ENCODE measurements at regions not wholly inside any gene's neighbourhood (a gene's known extent, or its start where the extent isn't known, plus 50 kb on each side); places are given as distances from the start of the nearest gene placed in this dataset.

DNA sequence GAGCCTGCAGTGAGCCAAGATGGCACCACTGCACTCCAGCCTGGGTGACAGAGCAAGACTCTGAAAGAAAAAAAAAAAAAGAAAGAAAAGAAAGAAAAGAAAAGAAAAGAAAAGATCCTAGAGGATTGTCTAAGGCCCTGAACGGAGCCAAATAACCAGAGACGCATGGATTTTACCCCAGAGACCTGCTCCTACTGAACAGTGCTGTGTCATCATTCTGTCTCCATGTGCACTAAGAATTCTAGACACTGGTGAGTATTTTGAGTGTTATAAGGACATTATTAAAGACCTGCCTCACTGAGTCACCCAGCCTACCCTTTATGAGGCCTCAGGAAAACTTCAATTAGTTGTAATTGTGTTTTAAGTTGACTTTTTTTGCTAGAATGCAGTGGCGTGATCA, 61.9 kb upstream of the RIOK3 start:
- no peak for DNase-seq

DNA sequence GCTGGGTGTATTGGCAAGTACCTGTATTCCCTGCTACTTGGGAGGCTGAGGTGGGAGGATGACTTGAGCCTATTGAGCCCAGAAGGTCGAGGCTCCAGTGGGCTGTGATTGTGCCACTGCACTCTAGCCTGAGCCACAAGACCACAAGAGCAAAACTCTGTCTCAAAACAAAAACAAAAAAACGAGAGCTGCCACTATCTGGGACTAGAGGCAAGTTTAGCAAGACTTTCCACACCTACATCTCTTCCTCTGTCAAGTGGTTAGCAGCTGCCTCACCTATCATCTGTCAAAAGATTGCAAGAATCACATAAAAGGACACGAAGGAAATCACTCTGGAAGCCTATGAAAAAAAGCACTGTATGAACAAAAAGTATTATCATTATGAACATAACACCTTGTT, 55.2 kb upstream of the RIOK3 start:
- DNase-seq, result no peak

DNA sequence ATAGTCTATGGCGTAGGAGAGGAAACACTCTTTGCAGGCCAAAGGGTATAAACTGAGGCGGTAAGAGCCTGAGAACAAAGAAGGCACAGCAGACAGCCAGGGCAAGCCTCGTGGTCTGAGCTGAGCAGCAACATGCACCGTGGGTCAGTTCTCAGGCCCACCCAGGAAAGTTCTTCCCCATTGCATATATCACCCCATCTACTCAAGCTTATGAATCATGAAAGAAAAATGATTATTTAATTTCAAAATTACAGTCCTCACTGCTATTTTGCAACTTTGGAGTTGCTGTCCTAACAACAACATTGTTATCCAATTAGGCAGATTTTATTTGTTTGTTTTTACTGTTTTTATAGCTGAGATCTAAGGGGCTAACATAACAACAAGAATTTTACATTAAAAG, 54.7 kb upstream of the RIOK3 start:
- no peak for DNase-seq

DNA sequence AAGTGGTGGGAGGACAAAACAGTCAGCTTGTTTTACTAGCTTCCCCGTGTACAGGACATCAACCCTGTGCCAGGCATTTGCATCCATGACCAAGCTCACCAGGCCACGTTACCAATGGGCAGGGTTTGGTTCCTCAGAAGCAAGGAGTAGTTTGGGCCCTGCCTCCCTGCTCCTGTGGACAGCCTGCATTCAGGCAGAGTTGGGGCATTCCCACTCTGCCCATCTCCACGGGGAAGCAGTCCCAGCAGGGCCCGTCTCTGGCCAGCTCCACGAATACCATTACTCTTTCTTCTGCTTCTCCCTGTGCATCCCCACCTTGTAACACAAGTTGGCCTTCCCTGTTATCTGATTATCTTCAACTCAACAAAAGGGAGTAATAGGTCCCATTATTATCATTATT, 54.0 kb upstream of the RIOK3 start:
- no peak for DNase-seq

DNA sequence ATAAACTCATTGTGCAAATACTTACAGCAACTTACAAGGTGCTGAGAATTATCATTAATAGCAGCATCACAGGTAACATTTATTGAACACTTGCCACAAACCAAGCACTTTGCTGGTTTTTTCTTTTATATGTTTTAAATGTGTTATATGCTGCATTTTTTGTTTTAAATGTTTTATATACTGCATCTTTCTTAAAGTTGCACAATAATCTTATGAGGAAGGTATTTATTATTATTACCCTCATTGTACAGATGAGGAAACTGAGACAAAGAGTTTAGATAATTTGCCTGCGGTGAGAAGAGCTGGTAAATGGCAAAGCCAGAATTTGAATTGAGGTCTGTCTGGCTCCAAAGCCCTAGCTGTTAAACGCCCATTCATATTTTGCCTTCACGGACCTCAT, 52.2 kb upstream of the RIOK3 start:
- no peak for DNase-seq

DNA sequence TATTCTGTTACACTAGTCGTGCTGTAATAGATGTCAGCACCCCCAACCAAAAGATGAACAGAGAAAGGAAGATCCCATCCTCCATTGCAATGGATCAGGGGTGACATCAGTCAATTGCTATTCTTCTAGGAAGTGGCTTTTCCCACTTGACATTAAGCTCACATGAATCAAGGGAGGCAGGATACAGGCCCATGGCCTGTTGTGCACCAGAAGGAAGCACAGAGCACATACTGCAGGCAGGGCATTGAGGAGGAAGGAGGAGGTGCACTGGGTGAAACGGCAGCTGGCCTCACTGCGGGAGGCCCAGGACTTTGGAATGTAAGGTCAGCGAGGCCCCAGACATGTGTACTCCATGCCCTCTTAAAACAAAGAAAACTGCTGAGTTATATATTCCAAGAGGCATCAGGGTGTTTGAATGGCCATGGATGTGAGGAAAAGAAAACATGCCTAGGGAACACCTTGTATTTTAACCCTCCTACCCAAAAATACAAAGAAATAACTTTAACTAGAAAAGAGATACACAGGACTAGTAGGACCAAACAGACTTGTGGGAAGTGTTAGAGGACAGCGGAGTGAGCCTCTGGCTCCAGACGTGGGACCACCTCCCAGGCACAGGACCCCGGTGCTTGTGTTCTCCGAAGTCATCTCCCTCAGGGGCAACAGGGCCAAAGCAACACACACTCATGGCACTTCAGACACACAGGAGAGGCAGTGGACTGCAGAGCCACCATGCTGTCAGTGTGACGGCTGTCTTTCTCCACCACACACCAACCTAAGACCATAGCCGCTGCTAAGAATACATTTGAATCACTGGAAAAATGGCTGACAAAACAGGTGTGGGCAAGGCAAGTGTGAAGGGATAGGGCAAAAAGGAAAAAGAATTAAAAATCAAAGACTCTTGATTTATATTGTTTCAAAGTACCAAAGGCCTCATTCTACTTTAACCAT, 51.4 kb upstream of the RIOK3 start:
- peak; percentile 13 for DNase-seq
